Lower leg skin (tissue), 4 donors: ENCODE measurements at regions not wholly inside any gene's neighbourhood (a gene's known extent, or its start where the extent isn't known, plus 50 kb on each side); places are given as distances from the start of the nearest gene placed in this dataset.

Experiments
- DNase-seq, 2 donors: peaks; one replicate each; pipeline ENCODE4 v3.0.0-alpha.2; 2019; ENCODE audit warnings: low spot score in 2 of 2
- H3K4me3 ChIP-seq: fragments of 200-600 bp; sonication (generic); 2 replicates; pipeline ENCODE4 v1.5.1; 2017; ENCODE audit warnings: mild to moderate bottlenecking, low read depth; ENCODE audit not compliant: poor library complexity, severe bottlenecking
- CTCF ChIP-seq, 3 donors: fragments of 450-650 bp; IDR thresholded peaks; one replicate each; pipeline ENCODE4 v1.5.1; 2016; ENCODE audit warnings: antibody characterized with exemption in 3 of 3, mild to moderate bottlenecking in 3 of 3, moderate library complexity in 2 of 3
- POLR2A ChIP-seq, 2 donors: fragments of 450-650 bp; IDR thresholded peaks; one replicate each; pipeline ENCODE4 v1.6.1; 2016 to 2017; ENCODE audit warnings: antibody characterized with exemption in 2 of 2, mild to moderate bottlenecking in 1 of 2, moderate library complexity in 1 of 2
- WGBS, 2 donors: methylation state at CpG; one replicate each; pipeline ENCODE4 v1.1.5; 2018; 5-methylcytosine and 5-hydroxymethylcytosine counted together
- intact Hi-C: fragments of 100-400 bp; cut with DNase I; formaldehyde crosslinking; loops from one replicate; pipeline ENCODE4 v1.15.0; 2023; ENCODE audit warnings: low total_unique reads

- intact Hi-C loops, result no loop called here
- TF ChIP-seq POLR2A (IDR thresholded peaks at IDR 0.05) (no peak), CTCF (IDR thresholded peaks at IDR 0.05) (no peak)
- no peak for DNase-seq
- no peak overlapping the region for H3K4me3 ChIP-seq
Observed at GRCh38 chr18:57296336-57296735, 56.0 kb upstream of the ST8SIA3 start.

GRCh38 chr18:57297306-57297705 lies 55.1 kb upstream of the ST8SIA3 start:
- intact Hi-C loops, result no loop called here
- no peak overlapping the region for H3K4me3 ChIP-seq
- 86% methylated on average over 7 of the region's 7 CpGs for WGBS, 2 donors
- TF ChIP-seq POLR2A (IDR thresholded peaks at IDR 0.05), result no peak
- TF ChIP-seq CTCF (IDR thresholded peaks at IDR 0.05), result no peak
- no peak for DNase-seq

GRCh38 chr18:57299931-57300330 lies 52.4 kb upstream of the ST8SIA3 start:
- TF ChIP-seq CTCF (IDR thresholded peaks at IDR 0.05) (no peak), POLR2A (IDR thresholded peaks at IDR 0.05) (no peak)
- DNase-seq, result no peak
- H3K4me3 ChIP-seq, result no peak overlapping the region
- intact Hi-C loops, result no loop called here

- intact Hi-C loops, result no loop called here
- WGBS, 2 donors, result 40 to 50% methylated on average over 11 of the region's 11 CpGs
- no peak overlapping the region for H3K4me3 ChIP-seq
- TF ChIP-seq POLR2A (IDR thresholded peaks at IDR 0.05) (no peak), CTCF (IDR thresholded peaks at IDR 0.05) (no peak)
- no peak for DNase-seq
Observed at GRCh38 chr18:57301573-57302559, 50.5 kb upstream of the ST8SIA3 start.
